NCI-H2029 treated with DMSO at 0.1 percent for 48 hours (cell line): ENCODE measurements at regions not wholly inside any gene's neighbourhood (a gene's known extent, or its start where the extent isn't known, plus 50 kb on each side); places are given as distances from the start of the nearest gene placed in this dataset.
"Not testable (repeated sequence)": the region's sequence is repeated elsewhere in the genome, so short reads cannot be mapped to it uniquely, and the experiment has no call there.

Experiments
- DNase-seq: peaks from one replicate; lab custom pipeline; 2025; lab: John Stamatoyannopoulos, UW

DNA sequence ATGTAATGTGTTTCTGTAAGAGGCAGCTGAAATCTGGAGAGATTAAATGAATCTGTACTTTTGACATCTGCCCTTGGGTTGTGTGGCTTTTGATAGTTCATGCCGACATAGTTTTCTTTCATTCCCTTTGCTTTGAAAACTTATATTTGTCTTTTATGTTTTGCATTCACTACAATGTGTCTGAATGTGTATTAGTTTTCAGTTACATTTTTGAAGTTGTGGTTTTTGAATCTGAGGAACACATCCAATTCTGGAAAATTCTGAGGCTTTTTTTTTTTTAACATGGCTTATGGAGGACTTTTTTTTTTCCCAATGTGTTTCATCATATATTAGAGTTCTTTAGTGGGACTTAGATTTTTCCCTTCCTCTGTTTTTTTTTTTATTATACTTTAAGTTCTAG is 683.7 kb upstream of the SOX9 start:
- DNase-seq, result no peak

DNA sequence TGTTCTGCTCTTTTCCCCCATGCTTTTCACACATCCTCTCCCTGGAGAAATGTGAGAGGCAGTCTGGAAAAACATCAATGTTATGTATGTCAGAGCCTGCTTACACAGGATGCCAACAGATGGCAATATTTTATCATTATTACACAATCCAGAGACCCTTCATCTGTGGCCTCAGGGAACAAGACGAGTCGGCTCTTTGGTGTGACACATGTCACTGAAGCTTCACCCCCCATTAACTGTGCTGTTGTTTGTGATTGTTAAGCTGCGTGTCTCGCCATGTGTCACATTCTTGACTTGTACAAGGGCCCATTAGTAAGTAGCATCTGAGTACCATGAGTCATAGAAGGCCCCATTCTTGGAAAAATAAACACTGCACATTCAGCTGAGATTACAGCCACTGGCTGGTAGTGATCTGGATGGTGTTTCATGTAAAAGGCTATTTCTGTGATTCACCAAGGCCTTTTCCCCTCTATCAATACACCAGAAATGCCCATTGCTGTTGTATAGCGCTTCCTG is 682.1 kb upstream of the SOX9 start:
- DNase-seq, result peak; percentile 40

- no peak for DNase-seq
Observed at GRCh38 chr17:71440513-71440912, 680.3 kb upstream of the SOX9 start.

GRCh38 chr17:71441098-71441497 is 679.7 kb upstream of the SOX9 start:
- DNase-seq, result no peak

GRCh38 chr17:71444078-71444477 is 676.7 kb upstream of the SOX9 start:
- DNase-seq, result peak; percentile 11

- DNase-seq, result no peak
Observed at GRCh38 chr17:71446645-71447437, 674.0 kb upstream of the SOX9 start.

DNA sequence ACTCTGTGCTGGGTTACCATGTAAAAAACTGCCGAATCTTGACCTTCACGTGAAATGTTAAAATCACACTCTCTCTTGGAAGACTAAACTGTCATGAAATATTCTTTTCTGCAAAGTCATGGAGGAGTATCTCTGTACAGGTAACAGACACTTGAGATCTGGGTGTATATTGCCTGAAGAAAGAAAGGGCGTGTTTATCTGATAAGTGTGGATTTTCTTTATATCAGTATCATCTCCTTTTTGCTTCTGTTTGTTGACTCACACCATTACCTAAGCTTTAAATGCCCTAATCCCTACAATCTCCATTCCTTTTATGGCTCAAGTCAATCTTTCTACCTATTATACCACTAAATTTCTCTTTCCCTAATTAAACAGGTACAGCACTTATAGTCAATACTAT is 673.2 kb upstream of the SOX9 start:
- DNase-seq, result no peak

DNA sequence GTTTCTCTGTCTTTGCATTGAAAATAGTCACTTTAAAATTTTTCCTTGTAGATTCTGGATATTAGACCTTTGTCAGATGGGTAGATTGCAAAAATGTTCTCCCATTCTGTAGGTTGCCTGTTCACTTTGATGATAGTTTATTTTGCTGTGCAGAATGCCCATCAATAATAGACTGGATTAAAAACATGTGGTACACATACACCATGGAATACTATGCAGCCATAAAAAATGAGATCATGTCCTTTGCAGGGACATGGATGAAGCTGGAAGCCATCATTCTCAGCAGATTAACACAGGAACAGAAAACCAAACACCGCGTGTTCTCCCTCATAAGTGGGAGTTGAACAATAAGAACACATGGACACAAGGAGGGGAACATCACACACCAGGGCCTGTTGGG is 670.2 kb upstream of the SOX9 start:
- not testable (repeated sequence) for DNase-seq

GRCh38 chr17:71453876-71454422 is 666.9 kb upstream of the SOX9 start:
- DNase-seq, result no peak

- no peak for DNase-seq
Observed at GRCh38 chr17:71455219-71455618, 665.6 kb upstream of the SOX9 start.

DNA sequence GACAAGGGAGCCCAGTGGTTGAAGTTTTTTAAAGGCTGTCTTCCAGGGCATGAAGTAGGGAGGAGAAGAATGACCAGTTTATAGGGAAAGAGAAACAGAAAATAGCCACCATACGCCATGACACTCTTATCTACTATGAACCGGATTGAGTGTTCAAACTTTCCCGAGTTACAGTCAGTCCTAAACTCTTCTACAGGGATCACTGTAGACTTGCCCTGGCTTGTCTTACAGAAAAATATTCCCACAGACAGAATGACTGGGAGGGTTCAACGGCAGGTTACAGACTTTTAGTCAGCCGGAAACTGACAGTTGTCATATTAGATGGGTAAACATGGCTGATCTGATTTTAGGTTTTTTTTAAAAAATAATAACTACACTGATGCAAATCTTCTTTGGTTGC is 662.5 kb upstream of the SOX9 start:
- DNase-seq, result no peak

- DNase-seq, result no peak
Observed at GRCh38 chr17:71460943-71461342, 659.9 kb upstream of the SOX9 start.

GRCh38 chr17:71461498-71462169 is 659.2 kb upstream of the SOX9 start:
- DNase-seq, result no peak

DNA sequence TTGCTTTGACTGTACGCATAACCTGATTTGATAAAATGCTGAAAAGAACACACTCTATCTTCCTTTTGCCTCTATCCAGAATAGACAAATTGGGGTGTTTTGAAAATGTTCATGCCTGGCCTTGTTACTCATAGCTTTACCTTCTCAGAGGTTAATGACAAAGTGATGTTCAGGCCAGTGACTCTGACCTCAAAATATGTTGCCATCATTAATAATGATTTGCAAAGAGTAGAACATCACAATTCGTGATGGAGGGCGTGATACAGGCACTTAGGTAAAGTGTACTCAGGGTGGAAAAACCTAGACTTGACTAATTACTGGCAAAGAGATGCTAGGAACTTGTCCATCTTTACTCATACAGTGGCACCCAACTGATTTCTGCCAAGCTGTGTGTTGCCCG is 656.6 kb upstream of the SOX9 start:
- no peak for DNase-seq

DNA sequence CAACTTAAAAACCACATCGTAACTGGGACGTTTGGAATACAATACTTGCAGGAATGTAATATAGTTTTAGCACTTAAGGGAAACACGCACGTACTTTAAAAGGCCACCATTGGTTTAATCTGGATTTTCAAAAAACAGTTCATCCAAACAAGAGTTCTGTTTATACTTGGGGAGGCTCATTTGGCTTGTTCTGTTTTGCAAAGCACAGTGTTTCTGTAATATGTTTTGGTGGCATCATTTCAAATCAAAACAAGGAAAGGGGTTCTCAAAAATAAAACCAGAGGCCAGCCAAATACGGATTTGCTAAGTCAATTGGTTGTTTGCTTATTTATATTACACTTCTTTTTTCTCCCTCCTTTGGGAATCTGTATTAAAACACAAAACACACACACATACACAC is 656.1 kb upstream of the SOX9 start:
- DNase-seq, result no peak

GRCh38 chr17:71467719-71468118 is 653.1 kb upstream of the SOX9 start:
- DNase-seq, result no peak

- no peak for DNase-seq
Observed at GRCh38 chr17:71470062-71470461, 650.8 kb upstream of the SOX9 start.

DNA sequence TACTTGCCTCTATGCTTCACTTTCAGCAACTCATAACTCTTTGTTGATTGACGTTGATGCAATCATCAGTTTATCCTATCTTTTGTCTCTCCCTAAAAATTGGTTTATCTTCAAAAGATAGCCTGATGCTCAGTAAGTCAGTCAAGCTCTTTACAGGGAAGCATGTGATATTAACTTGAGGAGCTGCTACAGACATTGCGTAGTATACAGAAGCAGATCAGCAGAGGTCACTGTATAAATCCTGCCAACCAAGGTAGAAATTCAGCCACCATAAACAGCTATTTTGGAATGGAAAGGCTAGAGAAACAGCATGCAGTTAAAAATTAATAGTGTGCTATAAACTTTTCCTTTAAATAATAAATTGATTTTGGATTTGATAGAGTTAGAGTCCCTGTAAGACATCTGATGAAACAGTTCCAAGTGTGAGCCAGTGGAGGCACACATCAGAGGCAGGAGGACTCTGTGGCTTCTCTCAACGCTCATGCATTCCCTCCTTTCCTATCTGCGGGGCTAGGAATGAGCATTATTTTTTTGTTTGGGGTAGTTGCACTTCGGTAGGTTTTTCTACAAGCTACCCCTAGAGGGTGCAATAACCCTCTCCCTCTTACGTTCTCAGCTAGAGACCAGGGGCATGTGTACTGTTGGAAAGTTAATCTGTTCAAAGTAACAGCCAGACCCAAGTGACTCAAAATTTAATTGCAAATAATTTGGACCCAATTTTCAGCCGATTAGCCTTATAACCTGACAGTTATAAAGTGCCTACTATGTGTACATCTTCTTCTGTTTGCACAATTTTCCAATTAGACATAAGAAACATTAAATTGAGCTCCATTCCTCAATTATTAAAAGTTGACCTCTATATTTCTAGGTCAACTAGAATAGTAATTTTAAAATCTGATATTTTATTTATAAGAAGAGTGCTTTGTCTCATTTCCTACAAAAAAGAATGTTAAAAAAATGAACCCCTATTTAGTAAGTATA is 647.7 kb upstream of the SOX9 start:
- peak; percentile 14 for DNase-seq

GRCh38 chr17:71477356-71477755 is 643.5 kb upstream of the SOX9 start:
- no peak for DNase-seq

GRCh38 chr17:71480099-71480498 is 640.7 kb upstream of the SOX9 start:
- DNase-seq, result no peak

DNA sequence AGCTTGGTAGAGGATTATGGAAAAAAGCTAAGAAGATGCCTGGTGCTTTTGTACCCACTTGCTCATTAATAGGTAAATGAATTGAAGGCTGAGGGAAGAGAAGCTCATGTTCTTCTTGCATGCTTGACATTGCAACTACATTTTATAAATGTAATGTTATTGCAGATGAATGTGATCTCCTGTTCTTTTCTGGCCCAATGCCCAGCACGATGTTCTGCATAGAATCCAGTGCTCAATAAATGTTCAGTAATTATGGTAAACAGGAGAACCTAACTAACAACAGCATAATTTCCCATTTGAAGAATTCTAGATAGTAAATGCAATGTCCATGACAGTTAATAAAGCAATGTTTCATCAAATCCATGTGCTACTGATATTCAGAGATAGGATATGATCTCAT is 638.2 kb upstream of the SOX9 start:
- DNase-seq, result no peak

DNA sequence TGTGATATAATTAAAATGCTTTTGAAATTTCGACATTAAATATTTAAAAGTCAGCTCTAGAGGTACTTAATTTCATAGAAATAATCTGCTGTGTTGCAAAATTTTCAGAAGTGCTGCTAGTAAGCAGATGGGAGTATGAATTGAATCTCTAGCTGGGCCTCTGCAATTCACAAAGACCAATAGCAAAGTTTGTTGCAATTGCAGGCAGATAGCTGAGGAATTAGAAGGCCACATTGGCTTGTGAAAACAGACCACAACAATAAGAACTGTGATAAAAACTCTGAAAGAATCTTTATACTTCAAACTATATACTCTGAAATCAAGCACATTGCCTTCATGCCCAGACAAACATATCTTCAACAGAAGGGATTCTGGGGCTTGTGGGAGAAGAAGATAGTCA is 636.3 kb upstream of the SOX9 start:
- DNase-seq, result no peak
